Endothelial cell of umbilical vein (primary cell): ENCODE measurements at regions not wholly inside any gene's neighbourhood (a gene's known extent, or its start where the extent isn't known, plus 50 kb on each side); places are given as distances from the start of the nearest gene placed in this dataset.

ENCODE experiments used
- POLR2A ChIP-seq: IDR thresholded peaks from 2 replicates; pipeline ENCODE4 v1.6.1; 2012; ENCODE audit warnings: low read depth, mild to moderate bottlenecking, control low read depth, low read length
- POLR2AphosphoS5 ChIP-seq: IDR thresholded peaks from 2 replicates; pipeline ENCODE4 v1.6.1; 2012; ENCODE audit warnings: low read depth, mild to moderate bottlenecking, control low read depth, low read length, moderate library complexity; ENCODE audit not compliant: insufficient read depth
- TF ChIP-seq, protein P1 (sequence below), 2 donors: IDR thresholded peaks; 1 replicate in 1 of 2; 2 replicates in 1 of 2; pipeline ENCODE4 v1.5.1; 2011; ENCODE audit warnings: low read length in 2 of 2, mild to moderate bottlenecking in 2 of 2, moderate library complexity in 2 of 2, control low read depth in 1 of 2, inconsistent platforms in 1 of 2, low read depth in 1 of 2; ENCODE audit not compliant: insufficient read depth in 1 of 2; ENCODE audit errors: extremely low read depth in 1 of 2
- TF ChIP-seq, protein P2 (sequence below): IDR thresholded peaks from 2 replicates; pipeline ENCODE4 v1.6.1; 2011; ENCODE audit not compliant: insufficient read depth, insufficient read length

DNA sequence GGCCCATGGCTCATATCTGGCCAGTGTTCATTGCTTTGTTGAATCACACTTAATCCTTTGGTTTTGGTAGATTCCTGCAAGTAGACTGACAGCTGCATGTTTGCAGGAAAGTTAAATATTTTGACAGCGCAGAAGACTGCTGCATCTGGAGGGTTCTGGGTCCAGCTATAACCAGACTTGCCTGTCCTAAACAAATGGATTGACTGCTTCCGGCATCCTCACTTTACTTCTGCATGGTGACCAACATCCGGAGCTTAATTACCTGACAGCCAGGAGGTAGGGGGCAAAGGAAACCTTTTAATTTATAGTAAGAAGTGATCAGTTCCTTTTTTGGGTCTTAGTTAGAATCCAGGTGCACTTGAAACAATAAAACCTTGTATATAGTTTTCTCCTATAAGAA, 263.3 kb downstream of the SNX10 start:
- no peak for TF ChIP-seq POLR2A
- TF ChIP-seq, protein P1, sequence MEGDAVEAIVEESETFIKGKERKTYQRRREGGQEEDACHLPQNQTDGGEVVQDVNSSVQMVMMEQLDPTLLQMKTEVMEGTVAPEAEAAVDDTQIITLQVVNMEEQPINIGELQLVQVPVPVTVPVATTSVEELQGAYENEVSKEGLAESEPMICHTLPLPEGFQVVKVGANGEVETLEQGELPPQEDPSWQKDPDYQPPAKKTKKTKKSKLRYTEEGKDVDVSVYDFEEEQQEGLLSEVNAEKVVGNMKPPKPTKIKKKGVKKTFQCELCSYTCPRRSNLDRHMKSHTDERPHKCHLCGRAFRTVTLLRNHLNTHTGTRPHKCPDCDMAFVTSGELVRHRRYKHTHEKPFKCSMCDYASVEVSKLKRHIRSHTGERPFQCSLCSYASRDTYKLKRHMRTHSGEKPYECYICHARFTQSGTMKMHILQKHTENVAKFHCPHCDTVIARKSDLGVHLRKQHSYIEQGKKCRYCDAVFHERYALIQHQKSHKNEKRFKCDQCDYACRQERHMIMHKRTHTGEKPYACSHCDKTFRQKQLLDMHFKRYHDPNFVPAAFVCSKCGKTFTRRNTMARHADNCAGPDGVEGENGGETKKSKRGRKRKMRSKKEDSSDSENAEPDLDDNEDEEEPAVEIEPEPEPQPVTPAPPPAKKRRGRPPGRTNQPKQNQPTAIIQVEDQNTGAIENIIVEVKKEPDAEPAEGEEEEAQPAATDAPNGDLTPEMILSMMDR (IDR thresholded peaks at IDR 0.05; ENCODE audit: extremely low read depth in 1 of 2, insufficient read depth in 1 of 2, low read depth in 1 of 2, low read length in 2 of 2), result no peak
- no peak for TF ChIP-seq POLR2AphosphoS5
- TF ChIP-seq, protein P2, sequence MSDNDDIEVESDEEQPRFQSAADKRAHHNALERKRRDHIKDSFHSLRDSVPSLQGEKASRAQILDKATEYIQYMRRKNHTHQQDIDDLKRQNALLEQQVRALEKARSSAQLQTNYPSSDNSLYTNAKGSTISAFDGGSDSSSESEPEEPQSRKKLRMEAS, result no peak
